Neural cell (in vitro differentiated cells): ENCODE measurements at regions not wholly inside any gene's neighbourhood (a gene's known extent, or its start where the extent isn't known, plus 50 kb on each side); places are given as distances from the start of the nearest gene placed in this dataset.

Experiments
- TAF1 ChIP-seq: IDR thresholded peaks from 2 replicates; pipeline ENCODE4 v1.6.1; 2012; ENCODE audit warnings: low read depth
- TF ChIP-seq, protein P1 (sequence below): fragments of 450-650 bp; IDR thresholded peaks from 2 replicates; pipeline ENCODE4 v1.5.1; 2014; ENCODE audit warnings: antibody characterized with exemption, mild to moderate bottlenecking, moderate library complexity; ENCODE audit not compliant: poor library complexity, severe bottlenecking

DNA sequence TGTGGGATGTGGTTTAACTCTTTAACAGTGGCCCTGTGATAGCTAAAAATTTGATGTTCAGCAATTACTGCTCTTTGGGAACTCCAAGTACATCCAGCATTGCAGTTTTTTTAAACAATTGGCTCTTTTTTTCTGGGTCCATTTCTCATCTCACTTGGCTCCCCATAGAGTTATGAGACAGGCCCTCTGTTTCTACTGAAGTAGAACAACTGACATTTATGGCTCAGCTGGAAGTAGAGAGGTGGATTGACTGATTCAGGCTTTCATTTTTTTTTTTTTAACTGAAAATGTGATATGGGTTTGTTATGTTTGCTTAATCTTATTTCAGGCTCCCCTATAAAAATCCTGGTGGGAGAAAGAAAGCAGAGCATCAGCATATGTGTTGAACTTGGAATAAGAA lies 96.6 kb upstream of the CD180 start:
- no peak for TF ChIP-seq TAF1
- TF ChIP-seq, protein P1, sequence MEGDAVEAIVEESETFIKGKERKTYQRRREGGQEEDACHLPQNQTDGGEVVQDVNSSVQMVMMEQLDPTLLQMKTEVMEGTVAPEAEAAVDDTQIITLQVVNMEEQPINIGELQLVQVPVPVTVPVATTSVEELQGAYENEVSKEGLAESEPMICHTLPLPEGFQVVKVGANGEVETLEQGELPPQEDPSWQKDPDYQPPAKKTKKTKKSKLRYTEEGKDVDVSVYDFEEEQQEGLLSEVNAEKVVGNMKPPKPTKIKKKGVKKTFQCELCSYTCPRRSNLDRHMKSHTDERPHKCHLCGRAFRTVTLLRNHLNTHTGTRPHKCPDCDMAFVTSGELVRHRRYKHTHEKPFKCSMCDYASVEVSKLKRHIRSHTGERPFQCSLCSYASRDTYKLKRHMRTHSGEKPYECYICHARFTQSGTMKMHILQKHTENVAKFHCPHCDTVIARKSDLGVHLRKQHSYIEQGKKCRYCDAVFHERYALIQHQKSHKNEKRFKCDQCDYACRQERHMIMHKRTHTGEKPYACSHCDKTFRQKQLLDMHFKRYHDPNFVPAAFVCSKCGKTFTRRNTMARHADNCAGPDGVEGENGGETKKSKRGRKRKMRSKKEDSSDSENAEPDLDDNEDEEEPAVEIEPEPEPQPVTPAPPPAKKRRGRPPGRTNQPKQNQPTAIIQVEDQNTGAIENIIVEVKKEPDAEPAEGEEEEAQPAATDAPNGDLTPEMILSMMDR, result no peak
